Common myeloid progenitor, CD34-positive (primary cell): ENCODE measurements at regions not wholly inside any gene's neighbourhood (a gene's known extent, or its start where the extent isn't known, plus 50 kb on each side); places are given as distances from the start of the nearest gene placed in this dataset.

Experiments
- CTCF ChIA-PET: fragments of 350-600 bp; sonication (Branson Sonifier 250); formaldehyde crosslinking; loops from one replicate; lab custom pipeline; 2021; ENCODE audit warnings: antibody characterized with exemption; lab: Charles Lee
- POLR2A ChIA-PET: fragments of 350-600 bp; sonication (Branson Sonifier 250); formaldehyde crosslinking; loops from one replicate; lab custom pipeline; 2021; ENCODE audit warnings: antibody characterized with exemption; lab: Charles Lee
- DNase-seq, 3 donors: peaks; one replicate each; pipeline versions ENCODE4 v3.0.0 to v3.0.0-alpha.2; 2013
- H3K27ac ChIP-seq, 2 experiments: 1 replicate in 1 of 2; 2 replicates in 1 of 2; pipeline ENCODE4 v1.7.0; 2013; ENCODE audit warnings: inconsistent platforms in 2 of 2, low read length in 2 of 2, mild to moderate bottlenecking in 2 of 2, low read depth in 1 of 2, moderate library complexity in 1 of 2; ENCODE audit not compliant: severe bottlenecking in 2 of 2, insufficient read depth in 1 of 2, poor library complexity in 1 of 2
- H3K27me3 ChIP-seq, 5 experiments: replicated peaks in 2 of 5; 1 replicate in 3 of 5; 2 replicates in 2 of 5; pipeline versions ENCODE4 v1.6.1 to v1.7.0; 2013; ENCODE audit warnings: low read length in 4 of 5, mild to moderate bottlenecking in 2 of 5, moderate library complexity in 2 of 5, inconsistent platforms in 1 of 5; ENCODE audit not compliant: insufficient read depth in 5 of 5, control insufficient read depth in 4 of 5
- H3K36me3 ChIP-seq, 4 experiments: 1 replicate in 2 of 4; 2 replicates in 2 of 4; pipeline versions ENCODE4 v1.6.1 to v1.7.0; 2013; ENCODE audit warnings: low read length in 3 of 4, control low read depth in 1 of 4, mild to moderate bottlenecking in 1 of 4; ENCODE audit not compliant: control insufficient read depth in 4 of 4, insufficient read depth in 4 of 4
- H3K4me1 ChIP-seq, 4 experiments: 1 replicate in 3 of 4; 2 replicates in 1 of 4; pipeline versions ENCODE4 v1.6.1 to v1.7.1; 2013; ENCODE audit warnings: low read length in 3 of 4, mild to moderate bottlenecking in 3 of 4, control low read depth in 1 of 4, inconsistent platforms in 1 of 4, moderate library complexity in 1 of 4; ENCODE audit not compliant: control insufficient read depth in 4 of 4, insufficient read depth in 4 of 4; ENCODE audit errors: control extremely low read depth in 1 of 4
- H3K4me3 ChIP-seq, 7 experiments: 1 replicate in 4 of 7; 2 replicates in 3 of 7; pipeline versions ENCODE4 v1.5.1 to v1.7.0; 2013; ENCODE audit warnings: mild to moderate bottlenecking in 7 of 7, low read length in 6 of 7, moderate library complexity in 6 of 7, inconsistent platforms in 2 of 7, low read depth in 2 of 7, control low read depth in 1 of 7; ENCODE audit not compliant: insufficient read depth in 4 of 7, control insufficient read depth in 1 of 7; ENCODE audit errors: extremely low read depth in 1 of 7
- H3K9me3 ChIP-seq, 5 experiments: 1 replicate in 4 of 5; 2 replicates in 1 of 5; pipeline versions ENCODE4 v1.6.1 to v1.7.1; 2013; ENCODE audit warnings: low read length in 4 of 5, mild to moderate bottlenecking in 2 of 5, inconsistent platforms in 1 of 5, low read depth in 1 of 5, moderate library complexity in 1 of 5; ENCODE audit not compliant: control insufficient read depth in 4 of 5, insufficient read depth in 2 of 5; ENCODE audit errors: control extremely low read depth in 1 of 5
- WGBS: methylation state at CpG from one replicate; pipeline ENCODE4 v1.1.5; 2013; ENCODE audit not compliant: insufficient coverage; 5-methylcytosine and 5-hydroxymethylcytosine counted together

DNA sequence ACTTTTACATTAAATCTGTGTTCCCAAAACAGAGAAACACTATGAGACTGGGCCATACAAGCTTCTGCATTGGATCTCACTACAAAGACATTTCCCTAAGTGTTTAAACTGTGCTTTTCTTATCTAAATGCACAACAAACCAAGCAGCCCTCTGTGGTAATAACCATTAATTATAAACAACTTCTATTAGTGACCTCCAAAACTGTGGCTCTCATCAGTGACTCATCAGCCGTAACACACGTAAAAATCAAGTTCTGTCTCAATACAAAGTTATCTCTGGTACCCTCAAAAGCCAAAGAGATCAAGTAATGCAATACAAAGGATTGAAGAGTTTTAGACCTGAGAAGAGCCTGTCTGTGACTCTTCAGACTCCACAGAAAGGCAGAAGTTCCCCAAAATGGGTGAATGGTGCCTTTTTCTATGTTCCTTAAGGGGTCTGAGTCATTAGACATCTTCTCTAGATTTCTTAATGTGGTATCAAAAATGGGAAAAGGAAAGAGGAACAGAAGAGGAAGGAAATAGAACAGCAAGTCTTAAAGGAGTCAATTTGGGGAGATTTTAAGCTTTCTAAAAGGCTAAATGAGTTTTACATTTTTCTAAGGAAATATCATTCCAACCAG is 189.8 kb upstream of the PPP1R2C start:
- CTCF ChIA-PET, result no interaction called here
- 80% methylated on average over 1 of the region's 2 CpGs for WGBS

DNA sequence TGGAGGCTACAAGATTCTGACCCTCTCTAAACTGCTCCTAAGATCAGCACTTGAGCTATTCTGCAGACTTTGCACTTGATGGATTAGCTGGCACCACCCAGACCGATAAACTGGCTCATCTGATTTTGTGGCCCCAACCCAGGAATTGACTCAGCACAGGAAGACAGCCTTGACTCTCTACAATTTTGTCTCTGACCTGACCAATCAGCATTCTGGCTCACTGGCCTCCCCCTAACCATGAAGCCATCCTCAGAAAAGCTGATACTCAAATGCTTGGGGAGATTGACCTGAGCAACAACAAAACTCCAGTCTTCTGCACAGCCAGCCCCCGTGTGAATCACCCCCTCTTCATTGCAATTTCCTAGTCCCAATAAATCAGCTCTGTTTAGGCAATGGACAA is 195.4 kb upstream of the PPP1R2C start:
- H3K36me3 ChIP-seq, result no peaks in the 10 kb centered on the region
- peaks cover 0 to 3% (median 3%) of the 10 kb centered on the region in 5 experiments for H3K9me3 ChIP-seq
- no peak overlapping the region for H3K4me3 ChIP-seq
- WGBS, result 86% methylated on average over 1 of the region's 2 CpGs
- H3K27ac ChIP-seq, result no peak overlapping the region
- no peaks in the 10 kb centered on the region for H3K27me3 ChIP-seq
- H3K4me1 ChIP-seq, result peaks cover 0 to 5% (median 2%) of the 10 kb centered on the region in 4 experiments
- ChIA-PET CTCF (no interaction called here), POLR2A (no interaction called here)
- no peak for DNase-seq

More for the DNA sequence above, 189.8 kb upstream of the PPP1R2C start:
- H3K27me3 ChIP-seq, result no peaks in the 10 kb centered on the region
- no peak overlapping the region for H3K4me3 ChIP-seq
- H3K9me3 ChIP-seq, result no peaks in the 10 kb centered on the region
- no peaks in the 10 kb centered on the region for H3K36me3 ChIP-seq
- H3K4me1 ChIP-seq, result no peaks in the 10 kb centered on the region
- DNase-seq, result peak in 2 of 3 donors; percentile 17 to 21
- no peak overlapping the region for H3K27ac ChIP-seq
- POLR2A ChIA-PET, result no interaction called here

- 100% methylated on average over 1 of the region's 2 CpGs for WGBS
These were observed 197.9 kb upstream of the PPP1R2C start for GRCh38 chrX:42975906-42976305.

DNA sequence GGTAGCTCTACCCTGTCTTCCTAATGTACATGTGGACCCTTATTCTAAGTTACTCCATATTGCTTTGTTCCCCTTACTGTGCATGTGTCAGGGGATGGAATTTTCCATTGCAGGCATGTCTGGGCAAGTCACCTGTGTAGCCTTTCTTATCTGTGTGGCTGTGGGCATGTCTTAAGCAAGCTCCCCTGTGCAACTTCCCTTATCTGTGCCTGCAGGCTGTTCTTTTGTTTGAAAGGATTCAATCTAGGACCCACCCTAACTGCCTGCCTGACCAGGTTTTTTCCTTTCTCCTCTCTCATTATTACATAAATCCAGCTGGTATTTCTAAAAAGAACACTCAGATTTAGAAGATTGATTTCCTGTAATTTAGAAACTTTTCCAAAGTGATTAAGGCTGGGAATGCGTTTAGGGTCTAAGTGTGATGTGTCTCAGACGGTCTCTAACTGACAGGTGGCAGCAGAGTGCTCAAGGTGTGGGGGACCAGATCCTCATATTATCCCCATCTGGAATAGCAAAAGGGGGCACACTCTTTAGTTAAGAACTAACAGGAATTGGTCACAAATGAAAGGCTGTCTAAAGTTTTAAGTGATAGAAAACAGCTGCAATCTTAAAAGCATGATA is 198.9 kb upstream of the PPP1R2C start:
- H3K27ac ChIP-seq, result no peak overlapping the region

More at GRCh38 chrX:42975906-42976305, 197.9 kb upstream of the PPP1R2C start:
- ChIA-PET POLR2A (no interaction called here), CTCF (no interaction called here)
- H3K4me1 ChIP-seq, result peaks cover 0 to 5% (median 2%) of the 10 kb centered on the region in 4 experiments
- H3K36me3 ChIP-seq, result no peaks in the 10 kb centered on the region
- DNase-seq, result no peak
- no peaks in the 10 kb centered on the region for H3K27me3 ChIP-seq
- peaks cover 0 to 3% (median 3%) of the 10 kb centered on the region in 5 experiments for H3K9me3 ChIP-seq
- H3K27ac ChIP-seq, result no peak overlapping the region
- no peak overlapping the region for H3K4me3 ChIP-seq

GRCh38 chrX:42978655-42979379 is 200.9 kb upstream of the PPP1R2C start:
- 78% methylated on average over 1 of the region's 3 CpGs for WGBS
- Histone ChIP-seq H3K36me3 (no peaks in the 10 kb centered on the region), H3K9me3 (peaks cover 0 to 3% (median 3%) of the 10 kb centered on the region in 5 experiments), H3K27ac (no peak overlapping the region), H3K4me1 (peaks cover 0 to 5% (median 2%) of the 10 kb centered on the region in 4 experiments), H3K27me3 (no peaks in the 10 kb centered on the region), H3K4me3 (no peak overlapping the region)
- no peak for DNase-seq
- ChIA-PET POLR2A (no interaction called here), CTCF (no interaction called here)

More for the DNA sequence above, 198.9 kb upstream of the PPP1R2C start:
- POLR2A ChIA-PET, result no interaction called here
- CTCF ChIA-PET, result no interaction called here
- no peaks in the 10 kb centered on the region for H3K36me3 ChIP-seq
- no peaks in the 10 kb centered on the region for H3K27me3 ChIP-seq
- DNase-seq, result peak in 2 of 3 donors; percentile 37 to 63
- peaks cover 0 to 3% (median 3%) of the 10 kb centered on the region in 5 experiments for H3K9me3 ChIP-seq
- 59% methylated on average over 2 of the region's 2 CpGs for WGBS
- H3K4me3 ChIP-seq, result no peak overlapping the region
- peaks cover 0 to 5% (median 2%) of the 10 kb centered on the region in 4 experiments for H3K4me1 ChIP-seq

- no peak overlapping the region for H3K4me3 ChIP-seq
- POLR2A ChIA-PET, result no interaction called here
- no peaks in the 10 kb centered on the region for H3K9me3 ChIP-seq
- H3K36me3 ChIP-seq, result no peaks in the 10 kb centered on the region
- no peak overlapping the region for H3K27ac ChIP-seq
- H3K27me3 ChIP-seq, result no peaks in the 10 kb centered on the region
- 69% methylated on average over 1 of the region's 1 CpG for WGBS
- no peak for DNase-seq
- CTCF ChIA-PET, result no interaction called here
- H3K4me1 ChIP-seq, result no peaks in the 10 kb centered on the region
These were observed 210.7 kb upstream of the PPP1R2C start for GRCh38 chrX:42988700-42989099.
